ENCODE measurements at regions not wholly inside any gene's neighbourhood (a gene's known extent, or its start where the extent isn't known, plus 50 kb on each side); places are given as distances from the start of the nearest gene placed in this dataset.

- Histone ChIP-seq H3K9me1 (replicated peaks; ENCODE audit: control insufficient read depth, extremely low read depth, insufficient read depth, low read length) (no peaks in the 10 kb centered on the region), H3K4me2 (ENCODE audit: insufficient read depth, low read length) (no peak overlapping the region), H3K79me2 (ENCODE audit: control insufficient read depth, insufficient read depth, low read length) (no peaks in the 10 kb centered on the region), H3K9me3 (replicated peaks; ENCODE audit: control insufficient read depth, insufficient read depth, low read length) (no peaks in the 10 kb centered on the region), H3K36me3 (ENCODE audit: control insufficient read depth in 2 of 2, extremely low read depth in 1 of 2, insufficient read depth in 2 of 2, low read length in 2 of 2) (no peaks in the 10 kb centered on the region), H2AFZ (ENCODE audit: low read depth, low read length) (no peak overlapping the region), H3K4me1 (ENCODE audit: control insufficient read depth, extremely low read depth, insufficient read depth, low read length) (no peaks in the 10 kb centered on the region), H3K9ac (replicated peaks; ENCODE audit: extremely low read depth, insufficient read depth, low read length) (no peak overlapping the region), H4K20me1 (replicated peaks; ENCODE audit: control insufficient read depth, extremely low read depth, insufficient read depth, low read length) (no peaks in the 10 kb centered on the region), H3K27me3 (ENCODE audit: control insufficient read depth in 2 of 2, insufficient read depth in 2 of 2, low read length in 2 of 2) (no peaks in the 10 kb centered on the region), H3K4me3 (replicated peaks in 1 of 3; ENCODE audit: insufficient read depth in 1 of 3, low read depth in 1 of 3, low read length in 3 of 3) (no peak overlapping the region), H3K27ac (ENCODE audit: insufficient read depth, low read depth, low read length) (no peak overlapping the region)
- FAIRE-seq (no peak), DNase-seq (ENCODE audit: low read depth, low spot score) (no peak)
- intact Hi-C loops (cut with micrococcal nuclease), result no loop called here
- dilution Hi-C loops (cut with MboI; ENCODE audit: extremely low pct_ligation_motif_present, low sequenced_read_pairs), result no loop called here
- ChIA-PET CTCF (no interaction called here), POLR2A (no interaction called here)
- BruUV-seq (replicated peaks), result no TSS peak
- TF ChIP-seq POLR2AphosphoS5 (IDR thresholded peaks at IDR 0.05; ENCODE audit: insufficient read depth, low read depth, low read length), result no peak
- TF ChIP-seq CTCF (IDR thresholded peaks at IDR 0.05; ENCODE audit: extremely low read depth in 1 of 2, insufficient read depth in 1 of 2, low read depth in 1 of 2, low read length in 2 of 2), result no peak
- no peak for TF ChIP-seq GATA2 (IDR thresholded peaks at IDR 0.05; ENCODE audit: insufficient read depth, insufficient read length, low read depth, low read length)
- no peak for TF ChIP-seq MYC (IDR thresholded peaks at IDR 0.05; ENCODE audit: low read depth, low read length)
- no peak for TF ChIP-seq EZH2 (IDR thresholded peaks at IDR 0.05; ENCODE audit: borderline replicate concordance, low read depth, low read length, severe bottlenecking)
- no peak for TF ChIP-seq MAX (IDR thresholded peaks at IDR 0.05; ENCODE audit: insufficient read depth, insufficient read length)
- no peak for TF ChIP-seq JUN (IDR thresholded peaks at IDR 0.05; ENCODE audit: borderline replicate concordance, insufficient read depth, insufficient read length, low read depth)
- no peak for TF ChIP-seq FOS (IDR thresholded peaks at IDR 0.05; ENCODE audit: borderline replicate concordance, insufficient read depth, low read length)
- TF ChIP-seq POLR2A (IDR thresholded peaks at IDR 0.05; ENCODE audit: low read depth, low read length), result no peak
These were observed 81.5 kb upstream of the ASTN2 start for GRCh38 chr9:117496307-117496706.
